ENCODE measurements at regions not wholly inside any gene's neighbourhood (a gene's known extent, or its start where the extent isn't known, plus 50 kb on each side); places are given as distances from the start of the nearest gene placed in this dataset.

- H3K27me3 ChIP-seq = no peaks in the 10 kb centered on the region
- intact Hi-C loops (cut with DNase I) = no loop called here
These were observed 68.7 kb downstream of the MBL2 start for GRCh38 chr10:52703898-52704297.

GRCh38 chr10:52706332-52707070, 66.1 kb downstream of the MBL2 start:
- ATAC-seq = no peak
- H3K27me3 ChIP-seq = no peaks in the 10 kb centered on the region
- H3K36me3 ChIP-seq = no peaks in the 10 kb centered on the region
- H3K27ac ChIP-seq = no peak overlapping the region
- no peaks in the 10 kb centered on the region for H3K9me3 ChIP-seq
- H3K4me3 ChIP-seq = no peak overlapping the region
- intact Hi-C loops (cut with DNase I) = no loop called here
- no peak for DNase-seq
- H3K4me1 ChIP-seq = no peaks in the 10 kb centered on the region
- TF ChIP-seq CTCF (IDR thresholded peaks at IDR 0.05) = no peak

More at GRCh38 chr10:52703898-52704297, 68.7 kb downstream of the MBL2 start:
- no peak overlapping the region for H3K4me3 ChIP-seq
- H3K36me3 ChIP-seq = no peaks in the 10 kb centered on the region
- ATAC-seq = no peak
- no peak for DNase-seq
- TF ChIP-seq CTCF (IDR thresholded peaks at IDR 0.05) = no peak
- H3K9me3 ChIP-seq = no peaks in the 10 kb centered on the region
- H3K27ac ChIP-seq = no peak overlapping the region
- no peaks in the 10 kb centered on the region for H3K4me1 ChIP-seq

Measured in upper lobe of right lung (tissue), 1 donor.